Head of caudate nucleus (tissue), 42 donors: ENCODE measurements at regions not wholly inside any gene's neighbourhood (a gene's known extent, or its start where the extent isn't known, plus 50 kb on each side); places are given as distances from the start of the nearest gene placed in this dataset.

Source experiments
- DNase-seq, 42 donors: peaks; one replicate each; pipeline versions ENCODE4 v3.0.0 to v3.0.0-alpha.2; 2020 to 2021; ENCODE audit warnings: mixed read lengths in 7 of 42
- intact Hi-C: fragments of 100-400 bp; cut with DNase I; formaldehyde crosslinking; loops from one replicate; pipeline ENCODE4 v1.15.0; 2022

DNA sequence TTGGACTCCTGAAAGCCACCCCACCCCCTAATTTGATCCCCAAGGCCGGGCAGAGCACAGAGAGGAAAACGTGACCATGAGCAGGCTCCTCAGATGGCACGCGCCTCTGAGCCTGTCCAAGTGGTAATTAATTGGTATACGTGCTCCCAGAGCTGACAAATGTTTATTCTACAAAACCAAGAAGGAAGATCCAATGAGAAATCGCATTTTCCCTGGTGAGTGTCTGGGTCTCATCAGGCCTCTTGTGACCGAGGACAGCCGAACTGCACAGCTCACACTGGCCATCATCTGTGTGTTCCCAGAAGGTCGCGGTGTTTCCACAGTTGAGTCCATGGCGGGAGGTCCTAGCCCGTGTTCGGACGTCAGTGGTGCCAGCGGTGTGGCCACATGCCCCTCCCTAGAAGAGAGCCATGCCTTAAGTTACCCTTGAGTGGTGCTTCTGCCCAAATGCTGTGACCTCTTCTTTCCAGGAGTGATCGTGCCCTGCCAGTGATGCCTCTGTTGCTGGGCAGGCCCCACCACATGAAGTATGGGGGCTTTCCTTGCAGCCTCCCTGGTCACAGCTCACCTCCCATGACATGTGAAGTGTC lies 317.5 kb upstream of the RTL1 start:
- peak in 7 of 42 donors; percentile 3 to 37 (median 4) for DNase-seq
- intact Hi-C loops: no loop called here

DNA sequence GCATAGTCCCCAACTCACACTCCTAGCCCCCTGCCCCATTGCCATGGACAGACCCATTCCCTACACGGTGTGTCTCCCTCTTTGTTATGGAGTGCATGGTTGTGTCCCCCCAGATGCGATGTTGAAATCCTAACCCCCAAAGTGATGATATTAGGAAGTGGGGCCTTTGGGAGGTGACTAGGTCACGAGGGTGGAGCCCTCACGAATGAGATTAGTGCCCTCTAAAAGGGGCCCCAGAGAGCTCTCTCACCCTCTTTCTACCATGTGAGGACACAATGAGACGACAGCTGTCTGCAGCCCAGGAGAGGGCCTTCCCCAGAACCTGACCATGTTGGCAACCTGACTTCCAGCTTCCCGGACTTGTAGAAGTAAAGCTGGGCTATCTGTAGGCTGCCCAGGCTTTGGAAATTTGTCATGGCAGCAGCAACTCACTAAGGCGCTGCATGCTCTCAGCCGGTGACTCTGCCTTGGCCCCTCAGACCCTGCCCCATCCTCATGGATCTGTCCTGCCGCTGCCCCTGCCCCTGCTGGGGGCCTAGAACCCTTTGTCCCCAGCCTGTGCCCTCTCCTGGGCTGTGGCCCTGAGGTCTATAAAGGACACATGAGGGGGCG lies 318.1 kb upstream of the RTL1 start:
- DNase-seq: peak in 5 of 42 donors; percentile 1 to 26 (median 7)
- intact Hi-C loops: no loop called here

DNA sequence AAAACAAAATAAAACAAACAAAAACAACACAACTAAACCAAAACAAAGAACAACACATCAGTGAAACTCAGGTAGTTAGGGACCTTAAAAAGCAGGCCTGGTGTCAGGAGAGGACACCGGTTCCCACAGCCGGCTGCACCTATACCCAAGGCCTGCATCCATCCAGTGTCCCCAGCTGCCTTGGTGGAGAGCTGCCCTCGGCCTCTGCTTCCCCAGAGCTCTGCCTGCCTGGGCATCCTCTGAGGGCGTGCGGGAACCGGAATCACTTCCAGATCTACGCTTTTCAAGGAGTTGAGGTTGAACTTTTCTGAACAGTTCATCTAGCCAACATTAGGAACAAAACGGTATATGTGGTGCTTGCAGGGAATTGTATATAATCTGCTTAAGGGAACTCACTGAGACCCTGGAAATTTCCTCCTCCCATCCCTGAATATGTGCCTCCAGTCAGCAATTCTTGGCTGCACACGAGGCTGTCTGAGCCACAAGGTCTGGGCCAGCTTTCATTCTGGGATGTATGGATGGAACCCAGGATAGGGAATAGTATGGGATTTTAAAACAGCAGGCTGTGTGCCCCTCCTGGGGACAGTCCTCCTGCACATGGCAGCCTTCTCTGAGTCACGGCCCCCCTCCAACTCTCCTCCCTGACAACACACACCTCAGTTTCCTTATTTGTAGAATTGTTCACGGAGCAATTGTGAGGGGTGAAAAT lies 319.0 kb upstream of the RTL1 start:
- intact Hi-C loops: no loop called here
- DNase-seq: peak in 6 of 42 donors; percentile 6 to 44 (median 16)

DNA sequence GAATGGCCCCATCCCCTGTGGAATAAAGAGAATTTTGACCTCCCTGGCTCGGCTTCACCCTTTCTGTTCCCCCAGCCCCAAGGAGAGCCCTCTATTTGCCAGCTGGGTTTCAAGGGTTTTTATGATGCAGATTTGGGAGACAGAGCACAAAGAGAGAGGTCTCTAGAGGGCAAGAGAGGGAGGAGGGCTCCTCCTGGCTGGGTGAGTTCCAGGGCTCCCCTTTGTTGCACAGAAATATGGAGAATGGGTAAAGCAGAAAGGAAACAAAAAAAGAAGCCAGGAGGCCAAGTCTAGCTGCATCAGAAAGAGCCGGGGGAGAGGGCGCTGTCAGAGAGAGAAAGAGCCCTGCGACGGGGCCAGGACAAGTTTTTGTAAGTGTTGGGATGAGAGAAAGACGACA lies 319.6 kb upstream of the RTL1 start:
- intact Hi-C loops: no loop called here
- peak in 17 of 42 donors; percentile 7 to 64 (median 28) for DNase-seq

DNA sequence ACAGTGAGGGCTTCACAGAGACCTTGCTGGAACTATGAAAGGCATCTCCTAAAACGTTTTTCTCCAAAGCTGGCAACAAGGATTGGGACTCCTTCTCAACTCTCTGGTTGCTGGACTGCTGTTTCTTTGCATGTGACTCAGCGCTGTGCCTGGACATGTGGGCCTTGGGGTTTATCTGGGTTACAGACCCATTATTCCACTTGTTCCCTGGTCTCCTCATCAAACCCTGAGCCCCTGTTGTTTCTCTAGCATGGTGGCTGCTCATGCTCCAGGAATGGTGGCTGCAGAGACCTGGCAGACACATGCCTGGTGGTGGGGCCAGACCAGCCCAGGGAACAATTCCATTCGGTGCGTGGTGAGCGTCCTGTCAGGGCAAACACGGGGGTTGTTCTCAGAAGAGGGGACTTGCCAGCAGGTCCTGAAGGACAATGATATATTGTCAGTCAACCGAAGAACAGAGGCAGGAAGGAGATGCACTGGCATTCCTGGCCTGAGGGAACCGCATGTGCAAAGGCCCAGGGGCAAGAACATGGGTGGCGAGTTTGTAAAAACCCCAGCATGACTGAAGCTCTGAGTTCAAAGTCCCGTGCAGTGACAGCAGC lies 320.1 kb upstream of the RTL1 start:
- peak in 8 of 42 donors; percentile 1 to 40 (median 10) for DNase-seq
- intact Hi-C loops: no loop called here

DNA sequence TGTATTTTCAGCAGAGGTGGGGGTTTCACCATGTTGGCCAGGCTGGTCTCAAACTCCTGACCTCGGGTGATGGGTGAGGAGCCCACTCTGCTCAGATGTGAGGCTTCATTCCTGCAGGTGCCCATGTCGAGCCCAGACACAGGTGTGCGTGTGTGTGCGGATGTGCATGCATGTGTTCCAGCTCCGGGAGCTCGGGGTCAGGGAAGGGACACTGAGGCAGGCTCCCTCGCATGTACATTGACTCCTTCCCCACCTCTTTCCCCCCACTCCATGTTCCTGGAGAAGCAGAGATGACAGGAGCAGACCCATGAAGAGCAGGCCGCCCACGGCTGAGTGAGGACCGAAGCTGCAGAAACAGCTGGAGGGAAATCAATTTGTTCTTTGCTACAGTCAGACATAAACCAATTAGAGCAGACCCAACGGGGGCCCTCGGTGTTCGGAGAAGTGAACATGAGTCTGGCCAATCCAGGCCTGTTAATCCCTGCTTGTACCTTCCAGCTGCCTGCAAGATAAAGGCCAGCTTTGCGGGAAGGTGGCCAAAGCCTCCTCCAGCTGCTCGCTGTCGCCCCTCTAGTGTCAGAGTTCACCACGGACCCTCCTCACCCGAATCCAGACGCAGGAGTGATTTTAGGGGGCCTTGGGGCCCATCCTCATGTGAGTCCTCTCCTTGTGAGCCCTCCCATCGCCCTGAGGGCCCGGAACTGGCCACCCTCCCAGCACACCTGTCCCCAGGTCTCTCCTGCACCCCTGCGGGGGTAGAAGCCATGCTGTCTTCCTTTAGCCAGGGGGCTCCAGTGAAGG lies 321.0 kb upstream of the RTL1 start:
- DNase-seq: peak in 7 of 42 donors; percentile 4 to 34 (median 12)
- intact Hi-C loops: no loop called here

DNA sequence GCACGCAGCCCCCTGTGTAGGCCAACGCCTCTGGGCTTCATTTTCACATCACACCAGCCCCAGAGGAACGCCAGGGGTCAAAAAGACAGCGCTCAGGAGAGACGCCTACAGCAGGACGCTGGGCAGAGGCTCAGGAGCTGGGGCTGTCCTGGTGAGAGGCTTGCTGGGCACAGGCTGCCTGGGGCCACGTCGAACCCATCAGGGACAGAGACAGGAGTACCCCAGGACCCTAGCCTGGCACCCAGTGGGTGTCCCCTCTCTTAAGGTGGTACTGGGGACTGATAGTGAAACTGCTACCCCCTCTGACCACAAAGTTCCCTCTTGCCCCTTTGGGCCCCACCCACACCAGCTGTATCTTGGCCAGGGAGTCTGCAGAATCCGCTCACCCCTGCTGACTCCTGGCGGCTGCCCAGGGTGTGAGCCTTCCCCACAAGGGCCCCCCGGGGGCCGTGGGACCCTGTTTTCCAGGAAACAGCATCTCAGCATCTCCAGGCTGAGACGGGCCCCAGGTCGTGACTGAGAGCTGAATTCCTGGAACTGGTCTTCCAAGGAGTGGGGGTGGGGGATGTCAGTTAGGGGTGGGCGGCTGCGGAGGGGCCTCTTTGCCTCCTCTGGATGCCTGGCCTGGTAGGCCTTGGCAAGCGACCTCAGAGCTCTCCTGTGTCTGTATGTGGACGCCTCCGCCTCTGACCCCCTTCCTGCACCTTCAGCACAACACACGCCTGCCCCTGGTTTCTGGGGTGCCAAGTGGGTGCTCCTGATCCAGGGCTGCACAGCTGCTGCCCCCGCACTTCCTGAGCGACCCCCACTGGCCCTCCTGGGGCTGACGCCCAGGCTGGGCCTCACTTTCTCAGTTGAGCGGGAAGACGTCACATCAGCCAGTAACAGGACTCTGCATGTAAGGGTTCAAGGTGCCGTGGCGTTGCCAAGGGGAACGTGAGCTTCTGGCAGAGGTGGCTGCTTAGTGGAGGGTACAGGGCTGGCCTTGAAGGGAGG lies 321.9 kb upstream of the RTL1 start:
- intact Hi-C loops: no loop called here
- DNase-seq: peak in 7 of 42 donors; percentile 4 to 36 (median 6)

DNA sequence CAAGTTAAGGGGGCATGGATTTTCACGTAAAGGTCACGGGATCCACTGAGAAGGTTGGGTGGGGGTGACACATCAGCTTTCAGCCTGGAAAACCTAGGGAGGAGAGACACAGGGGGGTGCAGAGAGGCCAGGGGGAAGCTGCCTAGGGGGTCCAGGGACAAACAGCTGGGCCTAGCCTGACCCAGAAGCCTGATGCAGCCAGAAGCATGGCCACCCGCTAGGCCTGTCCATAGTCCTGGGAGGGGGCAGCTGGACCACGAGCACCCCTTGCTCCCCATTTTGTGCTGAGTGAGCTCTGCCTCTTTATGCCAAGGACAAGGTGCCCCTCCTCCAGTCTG lies 322.7 kb upstream of the RTL1 start:
- DNase-seq: peak in 4 of 42 donors; percentile 3 to 37 (median 6)
- intact Hi-C loops: no loop called here

DNA sequence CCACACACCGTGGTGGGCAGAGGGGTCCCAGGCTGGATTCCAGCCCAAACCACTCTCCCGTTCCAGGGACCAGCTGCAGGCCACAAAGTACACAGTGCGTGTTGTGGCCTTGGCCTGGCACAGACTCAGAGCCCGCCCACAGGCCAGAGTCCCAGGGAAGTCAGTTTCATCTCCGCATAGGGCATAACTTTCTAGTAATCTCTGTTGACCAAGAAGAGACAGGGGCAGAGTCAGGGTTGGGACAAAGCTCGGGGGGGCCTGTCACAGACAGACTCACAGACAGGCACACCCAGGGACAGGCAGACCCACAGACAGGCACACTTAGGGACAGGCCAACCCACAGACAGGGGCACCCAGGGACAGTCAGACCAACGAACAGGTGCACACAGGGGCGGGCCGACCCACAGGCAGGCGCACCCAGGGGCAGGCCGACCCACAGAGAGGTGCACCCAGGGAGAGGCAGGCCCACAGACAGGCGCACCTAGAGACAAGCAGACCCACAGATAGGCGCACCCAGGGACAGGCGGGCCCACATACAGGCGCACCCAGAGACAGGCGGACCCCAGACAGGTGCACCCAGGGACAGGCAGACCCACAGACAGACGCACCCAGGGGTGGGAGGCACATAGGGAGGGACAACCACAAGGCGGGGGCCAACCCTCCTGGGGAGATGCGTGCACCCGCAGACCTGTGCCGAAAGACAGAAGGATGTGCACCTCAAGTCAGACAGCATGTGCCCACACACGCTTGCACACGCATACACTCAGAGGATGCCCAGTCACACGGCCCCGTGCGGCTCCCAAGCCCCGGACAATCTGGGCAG lies 323.3 kb upstream of the RTL1 start:
- intact Hi-C loops: no loop called here
- peak in 7 of 42 donors; percentile 2 to 40 (median 7) for DNase-seq

DNA sequence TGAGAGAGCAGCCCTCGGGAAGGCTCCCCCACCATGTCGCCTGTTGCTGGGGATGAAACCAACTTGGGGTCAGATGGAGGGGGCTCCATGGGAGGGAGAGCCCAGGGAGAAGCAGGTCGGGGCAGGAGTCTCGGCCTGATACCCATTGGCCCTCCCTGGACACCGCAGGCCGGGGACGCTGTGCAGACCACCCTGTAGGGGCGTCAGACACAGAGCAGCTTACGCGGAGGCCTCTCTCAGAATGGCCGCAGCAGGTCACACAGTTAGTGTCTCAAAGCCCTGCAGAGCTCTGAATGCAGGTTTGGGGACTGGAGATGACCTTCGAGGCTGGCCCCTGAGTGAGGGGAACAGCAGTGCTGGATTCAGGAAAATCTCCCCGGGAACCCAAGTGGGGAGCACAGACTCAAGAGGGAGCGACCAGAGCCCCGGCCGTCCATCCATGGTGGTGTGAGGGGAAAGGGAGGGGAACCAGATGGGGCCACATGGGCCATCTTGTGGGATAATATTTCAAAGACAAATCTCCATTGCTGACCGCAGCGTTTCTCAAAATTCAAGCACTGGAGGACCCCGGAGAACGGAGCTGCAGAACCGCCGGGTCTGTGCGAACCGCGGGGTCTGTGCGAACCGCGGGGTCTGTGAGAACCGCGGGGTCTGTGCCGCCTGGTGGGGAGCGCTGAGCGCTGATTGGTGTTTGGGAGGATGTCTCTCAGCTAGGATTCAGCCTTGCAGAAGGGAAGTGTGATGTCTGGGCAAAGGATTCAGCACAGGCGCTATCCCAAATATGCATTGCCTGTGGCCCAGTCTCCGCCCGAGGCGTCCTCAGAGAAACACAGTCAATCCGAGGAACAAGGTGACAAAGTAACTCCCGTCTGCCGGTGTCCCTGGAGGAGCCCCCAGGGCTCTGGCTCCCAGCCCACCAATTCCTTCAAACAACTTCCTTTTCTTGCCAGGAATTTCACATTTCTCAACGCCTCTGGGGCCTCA lies 324.4 kb upstream of the RTL1 start:
- intact Hi-C loops: no loop called here
- peak in 9 of 42 donors; percentile 0 to 36 (median 6) for DNase-seq

DNA sequence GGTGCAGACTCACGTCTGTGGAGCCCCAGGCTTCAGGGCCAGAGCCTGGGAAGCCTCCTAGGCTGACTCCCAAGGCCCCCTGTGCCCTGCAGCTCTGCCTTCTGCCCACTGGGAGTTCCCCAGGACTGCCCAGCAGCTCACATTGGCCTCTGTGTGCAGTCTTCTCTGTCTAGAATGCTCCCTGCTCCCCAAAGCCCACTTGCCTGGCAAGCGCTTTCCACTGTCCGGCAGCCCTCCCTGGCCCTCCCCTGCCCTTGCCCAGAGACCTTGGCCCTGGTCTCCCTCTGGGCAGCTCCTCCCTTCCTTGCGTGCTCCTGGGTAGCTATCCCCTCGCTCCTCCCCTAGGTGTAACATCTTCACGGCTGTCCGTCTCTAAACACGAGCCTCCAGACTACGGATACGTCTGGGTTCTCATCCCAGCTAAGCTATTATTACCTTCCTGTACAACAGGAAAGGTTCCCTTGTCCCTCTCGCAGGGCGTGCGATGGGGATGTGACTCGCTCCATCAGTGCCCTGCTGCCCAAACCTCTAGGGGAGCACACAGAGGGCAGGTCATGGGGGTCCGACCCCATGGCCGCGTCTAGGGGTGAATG lies 325.5 kb upstream of the RTL1 start:
- peak in 6 of 42 donors; percentile 3 to 29 (median 8) for DNase-seq

DNA sequence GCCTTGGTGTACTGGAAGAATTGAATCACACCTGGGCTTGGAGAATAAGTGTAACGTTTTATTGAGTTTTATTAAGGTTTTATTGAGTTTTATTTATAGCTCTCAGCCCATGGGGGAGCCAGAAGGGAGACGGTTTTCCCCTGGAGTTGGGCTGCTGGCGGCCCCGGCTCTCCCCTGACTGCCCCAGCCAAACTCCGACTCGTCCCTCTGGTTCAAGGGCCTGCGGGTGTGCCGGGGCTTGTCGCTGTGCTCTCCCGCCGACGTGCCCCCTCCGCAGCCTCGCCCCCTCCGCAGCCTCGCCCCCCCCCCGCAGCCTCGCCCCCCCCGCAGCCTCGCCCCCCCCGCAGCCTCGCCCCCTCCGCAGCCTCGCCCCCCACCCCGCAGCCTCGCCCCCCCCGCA lies 326.1 kb upstream of the RTL1 start:
- intact Hi-C loops: no loop called here

More for the DNA sequence above, 325.5 kb upstream of the RTL1 start:
- intact Hi-C loops: no loop called here

DNA sequence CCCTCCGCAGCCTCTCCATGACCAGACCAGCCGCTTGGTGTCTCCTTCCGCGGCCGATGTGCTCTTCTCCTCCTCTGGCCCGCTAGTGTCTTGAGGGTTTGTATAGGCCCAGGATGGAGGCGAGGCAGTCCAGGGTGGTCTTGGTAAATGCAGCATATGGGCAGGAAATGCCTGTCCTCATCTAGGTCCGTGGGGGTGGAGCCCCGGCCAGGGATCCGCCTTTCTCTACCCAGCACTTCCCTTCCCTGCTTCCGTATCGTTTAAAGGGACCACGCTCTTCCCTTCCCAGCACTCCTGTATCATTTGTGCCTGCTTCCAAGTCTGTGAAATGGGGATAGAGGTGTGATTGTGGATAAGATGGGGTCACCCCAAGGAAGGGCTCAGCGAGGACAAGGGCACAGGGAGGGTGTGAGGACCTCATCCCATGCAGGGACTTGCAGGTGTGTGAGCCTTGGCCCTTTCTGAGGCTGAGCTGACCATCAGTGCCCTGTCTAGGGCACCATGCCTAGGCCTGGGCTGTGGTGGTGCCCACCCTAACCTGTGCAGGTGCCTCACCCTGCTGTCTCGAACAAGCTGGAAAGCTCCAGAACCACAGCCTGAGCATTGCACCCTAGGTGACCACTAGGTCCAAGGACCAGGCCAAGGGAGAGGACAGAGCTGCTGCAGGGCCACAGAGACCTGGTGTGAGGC lies 326.8 kb upstream of the RTL1 start:
- intact Hi-C loops: no loop called here
- peak in 9 of 42 donors; percentile 1 to 12 (median 4) for DNase-seq

More for the DNA sequence above, 326.1 kb upstream of the RTL1 start:
- peak in 7 of 42 donors; percentile 1 to 29 (median 3) for DNase-seq

DNA sequence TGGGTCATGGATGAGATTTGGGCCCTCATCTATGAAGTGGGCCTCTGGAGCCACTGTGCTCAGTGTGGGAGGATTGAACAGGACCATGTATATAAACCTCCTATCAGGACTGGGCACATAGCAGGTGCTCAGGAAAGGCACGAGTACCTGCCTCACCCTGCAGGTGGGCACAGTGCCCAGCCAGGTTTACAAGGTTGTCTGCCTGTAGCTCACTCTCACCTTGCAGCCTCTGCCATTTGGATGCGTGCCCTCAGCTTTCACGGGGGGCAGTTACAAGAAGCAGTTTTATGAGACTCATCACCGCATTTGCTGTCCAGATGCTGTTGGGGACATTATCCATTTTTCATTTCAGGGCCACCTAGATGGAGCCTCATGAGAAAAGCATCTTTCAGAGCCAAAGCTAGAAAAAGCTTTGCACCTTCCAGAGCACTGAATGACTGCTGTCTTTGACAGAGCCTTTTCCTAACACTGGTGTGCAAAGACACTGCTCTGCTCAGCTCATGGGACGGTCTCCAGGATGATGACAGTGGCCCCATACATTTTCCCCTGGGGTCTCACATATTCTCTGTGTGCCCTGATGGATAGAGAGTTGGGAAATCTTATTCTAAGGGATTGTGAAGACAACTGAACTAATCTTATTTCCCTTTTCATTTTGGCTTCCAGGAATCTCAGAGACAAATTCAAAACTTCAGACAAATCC lies 327.5 kb upstream of the RTL1 start:
- DNase-seq: peak in 8 of 42 donors; percentile 0 to 34 (median 6)
- intact Hi-C loops: no loop called here
